DOHH2 (cell line): ENCODE measurements at regions not wholly inside any gene's neighbourhood (a gene's known extent, or its start where the extent isn't known, plus 50 kb on each side); places are given as distances from the start of the nearest gene placed in this dataset.

Source experiments
- CTCF ChIP-seq: fragments of 200-600 bp; sonication (generic); IDR thresholded peaks from one replicate; pipeline ENCODE4 v1.5.1; 2014; ENCODE audit warnings: antibody characterized with exemption, mild to moderate bottlenecking, low read depth, low read length; ENCODE audit not compliant: poor library complexity, severe bottlenecking
- EZH2phosphoT487 ChIP-seq: fragments of 200-600 bp; sonication (generic); IDR thresholded peaks from 2 replicates; pipeline ENCODE4 v1.6.1; 2017; ENCODE audit warnings: borderline replicate concordance, mild to moderate bottlenecking, antibody characterized with exemption, low read length, moderate library complexity, mixed read lengths

GRCh38 chr6:113301651-113302050 is 555.5 kb upstream of the MARCKS start:
- TF ChIP-seq CTCF, result no peak
- no peak for TF ChIP-seq EZH2phosphoT487
